WI38 (cell line): ENCODE measurements at regions not wholly inside any gene's neighbourhood (a gene's known extent, or its start where the extent isn't known, plus 50 kb on each side); places are given as distances from the start of the nearest gene placed in this dataset.

Experiments used
- H3K4me3 ChIP-seq: 2 replicates; pipeline ENCODE4 v1.5.1; 2011; ENCODE audit warnings: low read depth, mild to moderate bottlenecking, control low read depth, low read length
- TF ChIP-seq, protein P1 (sequence below): IDR thresholded peaks from 2 replicates; pipeline ENCODE4 v1.5.1; 2012; ENCODE audit warnings: low read depth, mild to moderate bottlenecking, control low read depth, low read length

- TF ChIP-seq, protein P1, sequence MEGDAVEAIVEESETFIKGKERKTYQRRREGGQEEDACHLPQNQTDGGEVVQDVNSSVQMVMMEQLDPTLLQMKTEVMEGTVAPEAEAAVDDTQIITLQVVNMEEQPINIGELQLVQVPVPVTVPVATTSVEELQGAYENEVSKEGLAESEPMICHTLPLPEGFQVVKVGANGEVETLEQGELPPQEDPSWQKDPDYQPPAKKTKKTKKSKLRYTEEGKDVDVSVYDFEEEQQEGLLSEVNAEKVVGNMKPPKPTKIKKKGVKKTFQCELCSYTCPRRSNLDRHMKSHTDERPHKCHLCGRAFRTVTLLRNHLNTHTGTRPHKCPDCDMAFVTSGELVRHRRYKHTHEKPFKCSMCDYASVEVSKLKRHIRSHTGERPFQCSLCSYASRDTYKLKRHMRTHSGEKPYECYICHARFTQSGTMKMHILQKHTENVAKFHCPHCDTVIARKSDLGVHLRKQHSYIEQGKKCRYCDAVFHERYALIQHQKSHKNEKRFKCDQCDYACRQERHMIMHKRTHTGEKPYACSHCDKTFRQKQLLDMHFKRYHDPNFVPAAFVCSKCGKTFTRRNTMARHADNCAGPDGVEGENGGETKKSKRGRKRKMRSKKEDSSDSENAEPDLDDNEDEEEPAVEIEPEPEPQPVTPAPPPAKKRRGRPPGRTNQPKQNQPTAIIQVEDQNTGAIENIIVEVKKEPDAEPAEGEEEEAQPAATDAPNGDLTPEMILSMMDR, result no peak
These were observed 1149.2 kb downstream of the PCDH18 start for GRCh38 chr4:136383082-136383481.

DNA sequence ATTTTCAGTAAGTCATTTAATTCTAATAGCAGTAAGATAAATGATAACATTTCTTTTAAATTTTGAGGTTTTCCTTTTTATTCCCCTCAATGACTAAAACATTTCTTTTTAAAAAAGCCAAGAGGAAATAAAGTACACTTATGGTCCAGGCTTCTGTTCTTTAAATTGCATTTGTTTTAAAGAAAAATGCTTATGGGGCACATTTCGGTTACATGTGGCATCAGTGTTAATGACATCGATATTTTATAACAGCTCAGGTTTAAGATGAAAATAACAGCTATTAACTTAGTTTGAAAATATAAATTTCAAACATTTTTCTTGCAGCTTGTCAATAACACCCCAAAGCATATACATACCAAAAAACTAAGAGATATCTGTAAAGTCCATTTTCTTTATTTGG, 1161.1 kb downstream of the PCDH18 start:
- H3K4me3 ChIP-seq, result no peak overlapping the region
- TF ChIP-seq, protein P1, result no peak

More at GRCh38 chr4:136383082-136383481, 1149.2 kb downstream of the PCDH18 start:
- H3K4me3 ChIP-seq, result no peak overlapping the region

DNA sequence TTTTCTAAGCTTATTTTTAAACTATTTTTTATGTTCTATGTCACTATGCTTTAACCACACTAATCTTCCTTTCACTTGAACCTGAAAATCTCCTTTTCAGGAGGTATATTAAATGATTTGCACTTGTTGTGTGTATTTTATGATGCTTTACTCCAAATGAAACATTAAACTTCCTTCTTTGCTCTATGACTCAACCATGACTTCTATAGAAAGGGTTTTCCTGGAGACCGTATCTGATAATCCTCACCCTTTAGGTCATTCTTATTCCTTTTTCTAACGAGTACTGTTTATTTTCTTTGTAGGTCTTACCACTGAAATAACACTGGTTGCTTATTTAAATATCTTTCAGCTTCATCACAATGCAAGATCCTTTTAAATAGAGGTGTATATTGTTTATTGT, 1163.2 kb downstream of the PCDH18 start:
- H3K4me3 ChIP-seq, result no peak overlapping the region
- TF ChIP-seq, protein P1, result no peak

- H3K4me3 ChIP-seq, result no peak overlapping the region
- TF ChIP-seq, protein P1, result no peak
These were observed 1174.7 kb downstream of the PCDH18 start for GRCh38 chr4:136357556-136357955.

- TF ChIP-seq, protein P1, result no peak
- no peak overlapping the region for H3K4me3 ChIP-seq
These were observed 1176.3 kb downstream of the PCDH18 start for GRCh38 chr4:136355970-136356369.

- no peak overlapping the region for H3K4me3 ChIP-seq
- TF ChIP-seq, protein P1, result no peak
These were observed 1189.0 kb downstream of the PCDH18 start for GRCh38 chr4:136343340-136343739.

DNA sequence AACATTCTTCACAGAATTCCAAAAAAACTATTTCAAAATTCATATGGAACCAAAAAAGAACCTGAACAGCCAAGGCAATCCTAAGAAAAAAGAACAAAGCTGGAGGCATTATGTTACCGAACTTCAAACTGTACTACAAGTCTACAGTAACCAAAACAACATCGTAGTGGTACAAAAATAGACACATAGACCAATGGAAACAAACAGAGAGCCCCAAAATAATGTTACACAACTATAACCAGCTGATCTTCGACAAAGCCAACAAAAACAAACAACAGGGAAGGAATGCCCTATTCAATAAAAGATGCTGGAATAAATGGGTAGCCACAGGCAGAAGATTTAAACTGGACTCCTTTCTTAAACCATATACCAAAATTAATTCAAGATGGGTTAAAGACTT, 1189.6 kb downstream of the PCDH18 start:
- TF ChIP-seq, protein P1, result no peak
- no peak overlapping the region for H3K4me3 ChIP-seq
